HG02981 (cell line): ENCODE measurements at regions not wholly inside any gene's neighbourhood (a gene's known extent, or its start where the extent isn't known, plus 50 kb on each side); places are given as distances from the start of the nearest gene placed in this dataset.
"Not testable (repeated sequence)": the region's sequence is repeated elsewhere in the genome, so short reads cannot be mapped to it uniquely, and the experiment has no call there.

ENCODE experiments used
- ATAC-seq: cut with Tn5 transposase; IDR thresholded peaks from one replicate; pipeline ENCODE4 v1.9.1; 2021; ENCODE audit warnings: mild to moderate bottlenecking, moderate library complexity; ENCODE audit not compliant: unreplicated experiment

- no peak for ATAC-seq
These were observed 211.7 kb downstream of the LRRC70 start for GRCh38 chr5:62790348-62790747.

DNA sequence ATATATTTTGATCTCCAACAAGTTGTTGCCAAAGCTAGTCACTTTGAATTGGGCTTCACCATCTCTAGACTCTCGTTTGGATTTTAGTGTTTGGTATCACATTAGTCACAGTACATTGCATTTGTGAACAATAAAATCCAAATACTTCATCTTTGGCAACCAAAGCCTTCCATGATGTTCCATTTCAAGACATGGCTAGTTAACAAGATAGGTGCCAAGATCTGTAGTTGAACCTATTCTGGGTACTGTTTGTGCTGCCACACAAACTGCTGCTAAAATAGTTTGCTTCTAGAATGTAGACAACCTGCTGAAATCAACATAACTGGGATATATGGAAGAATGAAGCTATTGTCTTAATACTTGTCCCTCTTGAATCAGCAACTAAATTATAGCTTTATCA is 207.5 kb downstream of the LRRC70 start:
- ATAC-seq = no peak

DNA sequence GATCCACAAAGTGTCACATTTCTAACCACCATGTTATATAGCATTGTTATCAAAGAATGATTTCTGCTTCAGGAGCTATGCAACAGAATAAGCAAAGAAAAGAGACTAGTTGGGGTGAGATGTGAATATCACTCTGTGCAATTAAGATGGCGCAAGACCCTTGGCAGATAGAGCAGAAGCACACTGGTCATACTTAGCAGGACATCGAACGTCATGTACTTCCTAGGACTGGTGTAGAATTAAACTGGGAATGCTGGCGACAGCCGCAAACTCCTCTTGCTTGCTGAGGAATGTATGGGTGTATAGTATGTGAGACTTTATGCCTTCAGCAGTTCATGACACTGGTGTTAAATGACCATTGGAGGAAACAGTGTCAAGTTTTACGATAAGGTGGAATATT is 207.0 kb downstream of the LRRC70 start:
- no peak for ATAC-seq

DNA sequence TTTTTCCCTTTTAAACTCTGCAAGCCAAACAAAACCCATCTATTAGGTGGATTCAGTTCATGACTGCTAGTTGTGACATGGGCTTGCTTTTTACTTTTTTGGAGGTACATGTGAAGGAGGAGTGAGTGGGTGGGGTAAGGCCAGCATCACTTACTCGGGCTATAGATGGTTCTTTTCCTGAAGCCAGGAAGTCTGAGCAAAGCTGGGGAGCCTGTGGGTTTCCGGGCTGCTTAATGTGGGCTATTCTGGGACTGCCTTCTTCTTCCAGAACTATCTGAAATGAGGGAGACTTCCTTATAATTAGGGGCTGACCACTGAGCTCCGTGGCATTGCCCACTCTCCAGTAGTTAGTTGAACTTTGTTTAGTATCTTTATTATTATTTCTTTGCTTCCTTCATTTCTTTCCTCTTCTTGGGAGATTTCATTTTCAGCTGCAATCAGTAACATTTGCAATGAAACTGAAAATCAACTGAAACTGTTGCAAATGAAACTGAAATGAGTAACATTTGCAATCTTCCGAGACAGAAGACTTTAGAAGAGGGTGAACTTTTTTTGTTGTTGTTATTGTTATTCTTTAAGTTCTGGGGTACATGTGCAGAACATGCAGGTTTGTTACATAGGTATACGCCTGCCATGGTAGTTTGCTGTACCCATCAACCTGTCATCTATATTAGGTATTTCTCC is 204.9 kb downstream of the LRRC70 start:
- ATAC-seq = no peak

- ATAC-seq = no peak
These were observed 202.3 kb downstream of the LRRC70 start for GRCh38 chr5:62780888-62781287.

- no peak for ATAC-seq
These were observed 201.6 kb downstream of the LRRC70 start for GRCh38 chr5:62780230-62780629.

DNA sequence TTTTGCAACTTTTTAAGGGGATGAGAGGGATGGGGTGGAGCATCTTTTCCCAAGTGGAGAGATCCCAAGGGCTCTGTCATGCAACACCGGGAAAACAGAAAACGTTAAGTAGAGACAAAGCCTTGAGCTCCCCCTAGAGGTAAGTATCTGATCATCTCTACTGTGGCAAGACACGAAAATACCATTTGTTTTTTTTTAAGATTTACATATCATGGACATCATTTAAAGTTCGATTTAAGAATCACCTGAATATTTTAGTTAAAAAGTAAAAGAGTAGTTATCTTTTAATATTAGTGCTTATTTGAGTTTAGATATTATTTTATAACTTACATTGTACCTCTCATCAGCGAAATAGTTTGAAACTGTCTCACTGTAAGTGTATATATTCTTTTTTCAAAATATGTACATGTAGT is 200.4 kb downstream of the LRRC70 start:
- ATAC-seq = no peak

DNA sequence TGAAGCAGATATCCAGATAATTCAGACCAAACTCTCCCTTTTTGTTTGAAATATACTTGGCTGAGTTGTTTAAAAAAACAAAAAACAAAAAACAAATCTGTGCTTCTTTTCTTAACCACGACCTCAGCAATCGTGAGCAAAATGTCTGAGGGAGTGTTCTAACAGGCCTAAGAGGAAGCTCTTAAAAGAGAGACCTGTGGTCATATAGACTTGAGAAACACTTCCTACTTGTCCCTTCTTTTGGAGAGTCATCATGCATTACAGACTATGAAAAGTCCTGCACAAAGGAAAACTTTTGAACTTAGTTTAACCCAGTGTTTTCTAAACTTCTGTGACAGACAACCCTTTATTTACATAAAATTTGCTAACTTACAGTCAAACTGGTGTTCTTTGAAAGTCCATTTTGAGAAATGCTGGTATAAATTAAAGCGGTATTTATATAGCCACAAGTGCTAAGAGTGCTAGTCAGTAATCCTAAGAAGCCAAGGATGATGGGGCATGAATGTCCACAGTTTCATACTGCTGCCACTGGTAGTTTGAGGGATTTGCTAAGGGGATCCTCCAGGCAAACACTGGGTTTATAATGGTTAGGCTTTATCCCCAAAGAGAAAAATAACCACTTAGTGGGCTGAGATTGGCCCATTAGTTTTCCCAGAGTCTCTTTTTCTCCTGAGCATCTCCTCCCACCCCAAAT is 199.8 kb downstream of the LRRC70 start:
- ATAC-seq = no peak

DNA sequence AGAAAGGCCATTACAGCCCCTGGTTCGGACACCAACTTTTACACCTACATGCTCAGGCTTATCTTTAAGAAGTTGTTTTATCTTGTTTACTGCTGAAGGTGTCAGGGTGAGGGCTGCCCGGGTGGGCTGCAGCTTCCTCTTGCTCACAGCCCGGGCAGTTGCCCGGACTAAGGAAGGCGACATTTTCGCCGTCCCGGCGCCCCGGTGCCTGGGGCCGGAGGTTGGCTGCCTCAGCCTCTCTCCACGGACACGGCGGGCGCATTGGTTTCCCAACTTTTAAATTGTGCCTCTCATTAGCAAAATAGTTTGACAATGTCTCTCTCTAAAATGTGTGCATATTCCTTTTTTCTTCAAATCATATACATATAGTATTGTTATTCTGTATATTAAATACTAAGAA is 198.5 kb downstream of the LRRC70 start:
- ATAC-seq = not testable (repeated sequence)

DNA sequence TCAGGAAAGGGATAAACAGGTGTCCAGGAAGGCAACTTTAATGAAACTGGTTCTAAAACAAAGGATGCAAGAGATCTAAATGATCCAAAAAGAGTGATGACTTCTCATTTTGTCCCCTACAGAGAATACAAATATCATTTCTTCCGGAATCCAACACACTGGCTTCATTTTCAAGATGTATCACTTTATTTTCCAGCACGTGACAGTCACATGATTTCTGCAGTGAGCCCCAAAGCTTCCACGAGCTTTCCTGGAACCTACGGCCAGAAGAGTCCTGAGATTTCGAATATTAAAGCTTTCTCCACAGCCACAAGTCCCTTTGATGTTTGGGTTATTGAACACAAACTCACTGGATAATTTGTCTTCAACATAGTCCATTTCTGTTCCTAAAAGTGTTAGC is 198.0 kb downstream of the LRRC70 start:
- ATAC-seq = not testable (repeated sequence)

DNA sequence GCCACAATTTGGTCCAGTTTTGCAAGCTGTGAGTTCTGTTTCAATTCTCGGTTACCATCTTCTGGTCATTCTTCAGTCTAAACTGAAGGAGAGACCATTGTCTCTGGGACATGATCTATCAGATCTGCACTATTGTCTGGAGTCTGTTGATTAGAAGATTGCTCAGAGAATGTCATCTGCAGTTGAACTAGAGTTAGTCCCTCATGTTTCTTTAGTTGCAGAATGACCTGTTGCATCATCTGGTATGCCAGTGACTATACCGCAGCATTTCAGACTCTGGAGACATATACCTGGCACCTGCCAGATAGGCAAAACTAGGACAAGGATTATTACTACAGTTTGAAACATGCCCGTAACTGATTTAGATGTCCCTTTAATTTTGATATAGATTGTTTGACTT is 194.8 kb downstream of the LRRC70 start:
- no peak for ATAC-seq

GRCh38 chr5:62771341-62771740 is 192.7 kb downstream of the LRRC70 start:
- ATAC-seq = no peak

- ATAC-seq = no peak
These were observed 189.0 kb downstream of the LRRC70 start for GRCh38 chr5:62767650-62768049.

- ATAC-seq = no peak
These were observed 188.5 kb downstream of the LRRC70 start for GRCh38 chr5:62767077-62767476.

DNA sequence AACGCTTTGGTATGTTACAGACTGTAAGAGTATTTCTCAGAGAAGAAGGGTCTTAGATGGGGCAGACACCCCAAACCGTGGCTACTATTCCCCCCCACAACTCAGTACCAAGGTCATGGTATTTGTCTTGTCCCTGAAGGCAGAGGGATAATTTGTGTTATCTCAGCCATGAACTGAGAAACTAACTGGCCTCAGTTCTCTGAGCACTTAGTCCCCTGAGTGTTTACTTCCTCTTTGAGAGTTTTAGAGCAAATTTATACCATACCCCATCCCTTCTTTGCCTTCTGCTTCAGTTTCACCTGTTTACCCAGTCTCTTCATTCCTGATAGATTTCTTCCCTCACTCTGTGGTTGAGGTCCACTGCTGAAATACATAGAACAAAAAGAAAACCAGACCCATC is 183.9 kb downstream of the LRRC70 start:
- ATAC-seq = peak; percentile 54

DNA sequence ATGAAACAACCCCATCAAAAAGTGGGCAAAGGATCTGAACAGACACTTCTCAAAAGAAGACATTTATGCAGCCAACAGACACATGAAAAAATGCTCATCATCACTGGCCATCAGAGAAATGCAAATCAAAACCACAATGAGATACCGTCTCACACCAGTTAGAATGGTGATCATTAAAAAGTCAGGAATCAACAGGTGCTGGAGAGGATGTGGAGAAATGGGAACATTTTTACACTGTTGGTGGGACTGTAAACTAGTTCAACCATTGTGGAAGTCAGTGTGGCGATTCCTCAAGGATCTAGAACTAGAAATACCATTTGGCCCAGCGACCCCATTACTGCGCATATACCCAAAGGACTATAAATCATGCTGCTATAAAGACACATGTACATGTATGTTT is 179.1 kb downstream of the LRRC70 start:
- ATAC-seq = not testable (repeated sequence)

GRCh38 chr5:62752998-62753367 is 174.4 kb downstream of the LRRC70 start:
- ATAC-seq = not testable (repeated sequence)

DNA sequence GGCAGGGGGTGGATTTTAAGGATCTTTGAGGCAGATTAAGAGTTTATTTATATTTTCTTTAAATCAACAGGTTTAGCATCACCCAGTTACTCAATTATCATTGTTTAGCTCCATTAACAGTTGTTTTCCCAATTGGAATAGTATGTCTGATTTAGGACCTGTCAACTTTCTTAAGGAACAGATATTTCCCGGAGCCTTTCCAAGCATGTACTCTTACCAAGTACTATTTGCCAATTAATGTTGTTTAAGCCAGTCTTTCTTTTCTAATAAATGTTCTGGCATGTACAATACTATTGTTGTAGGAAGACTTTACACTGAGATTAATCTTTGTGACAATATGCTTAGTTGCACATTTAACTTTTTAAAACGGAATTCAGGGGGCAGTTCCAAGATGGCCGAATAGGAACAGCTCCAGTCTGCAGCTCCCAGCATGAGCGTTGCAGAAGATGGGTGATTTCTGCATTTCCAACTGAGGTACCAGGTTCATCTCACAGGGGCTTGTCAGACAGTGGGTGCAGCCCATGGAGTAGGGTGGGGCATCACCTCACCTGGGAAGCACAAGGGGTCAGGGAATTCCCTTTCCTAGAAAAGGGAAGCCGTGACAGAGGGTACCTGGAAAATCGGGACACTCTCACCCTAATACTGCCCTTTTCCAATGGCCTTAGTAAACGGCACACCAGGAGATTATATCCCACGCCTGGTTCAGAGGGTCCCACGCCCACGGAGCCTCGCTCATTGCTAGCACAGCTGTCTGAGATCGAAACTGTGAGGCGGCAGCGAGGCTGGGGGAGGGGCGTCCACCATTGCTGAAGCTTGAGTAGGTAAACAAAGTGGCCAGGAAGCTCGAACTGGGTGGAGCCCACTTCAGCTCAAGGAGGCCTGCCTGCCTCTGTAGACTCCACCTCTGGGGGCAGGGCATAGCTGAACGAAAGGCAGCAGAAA is 173.7 kb downstream of the LRRC70 start:
- not testable (repeated sequence) for ATAC-seq

DNA sequence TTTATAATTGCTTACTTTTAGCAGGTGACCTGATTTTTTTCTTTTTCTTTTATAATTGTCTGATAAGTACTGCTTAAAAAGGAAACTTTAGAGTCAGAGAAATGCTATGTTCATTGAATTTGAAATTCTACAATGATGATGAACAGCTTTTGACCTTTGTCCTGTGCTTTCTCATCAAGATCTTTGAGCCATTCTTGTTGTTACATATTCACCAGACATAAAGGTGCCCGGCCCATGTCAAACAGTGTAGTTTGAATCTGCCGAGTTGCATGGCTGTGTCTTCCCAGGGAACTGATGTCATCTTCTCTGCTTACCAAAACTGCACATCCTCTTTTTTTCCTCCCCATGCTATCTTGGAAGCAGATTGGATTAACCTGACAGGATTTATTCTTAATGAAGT is 163.6 kb downstream of the LRRC70 start:
- no peak for ATAC-seq

DNA sequence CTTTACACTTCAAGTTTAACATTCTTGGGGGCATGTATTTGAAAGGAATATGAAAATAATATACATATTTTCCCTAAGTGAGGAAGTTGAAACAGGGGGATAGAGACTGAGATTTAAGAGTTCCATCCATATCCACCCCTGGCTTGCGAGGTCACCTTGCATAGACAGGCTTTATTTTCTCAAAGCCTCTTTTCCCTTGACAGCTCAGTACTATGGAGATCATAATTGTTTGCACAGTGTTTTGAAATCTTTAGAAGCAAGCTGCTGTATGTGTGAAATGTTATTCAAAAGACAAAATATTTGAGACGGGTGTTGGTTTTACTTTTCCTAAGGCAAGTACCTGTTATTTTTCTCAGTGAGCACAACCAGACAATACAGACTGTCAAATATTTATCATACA is 163.1 kb downstream of the LRRC70 start:
- no peak for ATAC-seq

- ATAC-seq = no peak
These were observed 159.1 kb downstream of the LRRC70 start for GRCh38 chr5:62737766-62738165.

DNA sequence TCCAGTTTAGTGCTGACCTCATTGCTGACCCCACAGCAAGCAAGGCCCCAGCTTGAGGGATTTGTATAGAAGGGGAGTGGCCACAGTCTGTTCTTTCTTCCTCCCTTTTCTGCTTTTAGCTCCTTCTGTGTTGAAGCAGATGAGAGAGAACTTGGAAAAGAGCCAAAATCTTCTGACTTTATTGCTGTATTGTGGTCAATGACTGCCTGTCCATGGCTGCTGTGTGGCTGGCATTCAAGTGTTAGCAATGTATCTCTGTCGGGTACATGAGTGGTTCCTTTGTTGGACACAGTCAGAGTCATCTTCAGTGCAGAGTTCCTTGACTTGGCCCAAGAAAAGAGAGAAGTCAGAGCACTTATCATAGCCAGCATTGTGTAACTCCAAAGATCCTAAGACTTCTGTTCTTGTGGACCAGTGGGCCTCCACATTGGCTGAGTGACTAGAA is 154.1 kb downstream of the LRRC70 start:
- ATAC-seq = no peak
